GM18507 (cell line): ENCODE measurements at regions not wholly inside any gene's neighbourhood (a gene's known extent, or its start where the extent isn't known, plus 50 kb on each side); places are given as distances from the start of the nearest gene placed in this dataset.

Experiments
- DNase-seq: peaks from one replicate; pipeline ENCODE4 v3.0.0; 2011; ENCODE audit warnings: low read depth; ENCODE audit not compliant: insufficient read length; ENCODE audit errors: extremely low spot score
- FAIRE-seq: peaks from 2 replicates; lab custom pipeline; 2011; peaks lifted over from hg19 to GRCh38; lab: Jason Lieb, UNC

DNA sequence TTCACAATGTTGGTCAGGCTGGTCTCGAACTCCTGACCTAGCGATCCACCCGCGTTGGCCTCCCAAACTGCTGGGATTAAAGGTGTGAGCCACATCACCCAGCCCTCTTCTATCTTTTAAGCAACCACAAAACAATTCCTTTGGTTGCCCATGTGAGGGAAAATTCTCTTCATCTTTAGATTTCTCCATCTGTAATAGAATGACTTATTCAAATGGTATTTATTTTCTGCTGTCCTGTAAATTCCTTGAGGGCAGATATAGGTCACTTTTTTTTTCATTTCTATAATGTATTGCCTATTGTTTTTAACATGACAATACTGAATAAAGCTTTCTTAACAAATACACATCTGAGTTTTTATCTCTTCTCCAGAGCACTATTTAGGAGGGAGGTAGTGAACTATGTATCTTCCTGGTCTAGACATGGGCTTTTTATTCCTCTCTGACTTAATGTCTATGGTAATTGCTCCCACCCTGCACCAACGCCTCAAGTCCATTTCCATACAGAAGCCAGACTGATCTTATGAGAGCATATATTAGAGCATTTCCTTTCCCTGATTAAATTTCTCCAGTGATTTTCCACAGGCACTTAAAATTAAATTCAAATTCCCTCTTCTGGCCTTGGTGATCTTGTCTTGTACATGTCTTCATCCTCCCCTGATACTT, 595.6 kb downstream of the CAAP1 start:
- DNase-seq: no peak
- FAIRE-seq: no peak

DNA sequence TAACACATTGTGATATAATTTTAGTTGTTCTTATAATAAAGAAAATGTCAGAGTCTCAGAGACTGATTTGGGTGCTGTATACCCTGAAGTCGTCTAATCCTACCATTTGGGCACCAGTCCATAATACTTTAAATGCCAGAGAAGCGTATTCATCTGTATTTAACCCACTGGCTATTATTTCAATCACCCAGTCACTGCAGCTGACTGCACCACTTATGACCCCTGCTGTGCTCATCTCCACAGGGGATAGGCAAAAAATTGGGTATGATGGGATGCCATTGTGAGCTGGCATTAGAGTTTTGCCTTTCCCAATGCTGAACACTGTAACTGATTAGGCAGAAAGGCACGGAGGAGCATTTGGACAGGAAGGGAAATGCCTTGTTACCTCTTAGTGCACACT, 599.7 kb downstream of the CAAP1 start:
- DNase-seq (no peak), FAIRE-seq (no peak)

DNA sequence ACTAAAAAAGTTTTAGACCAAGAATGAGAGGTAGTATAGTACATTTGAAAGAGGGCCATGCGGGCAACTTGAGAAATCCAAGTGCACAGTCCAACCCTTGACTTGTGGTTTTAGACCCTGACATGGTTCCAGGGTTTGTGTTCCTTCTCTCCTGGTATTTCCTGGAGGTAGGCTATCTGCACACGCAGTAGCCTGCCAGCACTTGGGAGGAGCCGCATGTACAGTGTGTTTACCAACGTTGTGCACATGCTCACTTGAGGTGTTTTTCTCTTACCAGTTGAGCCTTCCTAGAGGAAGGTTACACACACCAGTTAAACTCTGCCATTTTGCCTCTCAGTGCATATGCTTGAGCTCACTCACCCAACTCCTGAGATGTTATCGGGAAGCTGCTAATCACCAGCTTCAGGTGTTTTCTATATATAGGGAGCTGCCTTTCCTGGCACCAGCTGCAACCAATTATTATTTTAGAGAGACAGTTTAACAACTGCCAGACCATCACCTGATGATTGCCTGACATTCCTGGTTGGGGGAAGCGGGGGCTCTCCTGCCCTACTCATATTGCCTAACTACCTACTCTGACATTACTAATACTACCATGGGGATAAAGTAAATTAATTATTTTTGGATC, 593.4 kb upstream of the TUSC1 start:
- FAIRE-seq (no peak), DNase-seq (no peak)

DNA sequence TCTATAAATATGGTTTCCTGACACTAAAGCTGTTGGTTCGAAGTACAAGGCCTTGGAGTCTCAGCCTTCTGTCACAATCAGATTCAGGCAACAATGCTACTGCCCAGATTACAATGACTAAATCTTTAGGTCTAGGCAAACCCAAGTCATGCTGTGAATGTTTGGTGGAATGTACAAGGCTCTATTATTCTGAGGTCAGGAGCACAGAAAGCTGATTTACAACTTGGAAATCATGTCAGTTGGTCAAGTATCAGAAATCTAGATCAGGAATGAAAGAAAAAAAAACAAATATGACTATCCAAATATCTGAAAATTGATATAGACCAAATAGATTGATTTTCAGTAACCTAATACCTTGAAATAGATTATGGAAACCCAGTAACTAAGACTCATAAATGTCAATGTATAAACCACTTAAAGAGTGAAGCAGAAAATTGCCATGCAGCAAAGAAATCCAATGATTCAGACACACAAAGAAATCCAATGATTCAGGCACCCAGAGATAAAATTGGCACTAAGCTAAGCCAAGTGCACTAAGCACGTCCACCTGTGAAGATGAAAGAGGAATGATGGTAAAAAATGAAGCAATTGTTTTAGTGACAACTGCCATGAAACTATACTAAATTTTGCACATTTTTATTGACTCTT, 588.0 kb upstream of the TUSC1 start:
- DNase-seq (no peak), FAIRE-seq (no peak)

DNA sequence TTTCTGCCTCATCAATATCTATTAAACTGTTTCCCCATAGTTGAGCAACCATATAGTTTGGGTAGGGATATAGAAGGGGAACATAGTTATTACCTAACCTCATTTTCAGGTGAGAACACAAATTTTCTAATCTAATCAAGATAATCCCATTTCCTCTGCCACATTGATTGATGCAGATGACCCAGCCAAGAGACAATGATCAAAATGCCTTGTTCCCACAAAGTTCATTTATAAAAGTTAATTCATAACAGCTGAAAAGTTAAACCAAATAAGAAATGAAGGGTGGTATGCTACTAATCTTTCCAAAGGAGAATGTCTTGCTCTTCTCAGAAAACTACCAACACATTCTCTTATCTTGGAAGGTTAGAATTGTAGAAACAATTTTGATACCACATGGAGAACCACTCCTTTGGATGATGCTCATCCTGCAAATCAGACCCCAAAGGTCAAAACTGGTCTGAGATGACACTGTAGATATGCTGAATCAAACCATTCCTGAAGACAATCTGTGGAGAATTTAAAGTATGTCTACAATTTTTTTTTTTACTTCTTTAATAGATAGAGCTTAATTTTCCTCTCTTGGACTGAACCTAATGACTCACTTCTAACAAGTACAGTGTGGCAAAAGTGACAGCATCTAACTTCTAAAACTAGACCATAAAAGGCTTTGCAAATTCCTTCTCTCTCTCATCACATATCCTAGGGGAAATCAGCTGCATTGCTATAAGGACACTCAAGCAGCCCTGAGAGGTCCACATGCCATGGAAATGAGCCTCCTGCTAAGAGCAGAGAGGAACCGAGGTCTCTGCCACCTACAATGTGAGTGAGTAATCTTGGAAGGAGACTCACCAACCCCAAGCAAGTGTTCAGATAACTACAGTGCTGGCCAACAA, 586.7 kb upstream of the TUSC1 start:
- FAIRE-seq (no peak), DNase-seq (no peak)

DNA sequence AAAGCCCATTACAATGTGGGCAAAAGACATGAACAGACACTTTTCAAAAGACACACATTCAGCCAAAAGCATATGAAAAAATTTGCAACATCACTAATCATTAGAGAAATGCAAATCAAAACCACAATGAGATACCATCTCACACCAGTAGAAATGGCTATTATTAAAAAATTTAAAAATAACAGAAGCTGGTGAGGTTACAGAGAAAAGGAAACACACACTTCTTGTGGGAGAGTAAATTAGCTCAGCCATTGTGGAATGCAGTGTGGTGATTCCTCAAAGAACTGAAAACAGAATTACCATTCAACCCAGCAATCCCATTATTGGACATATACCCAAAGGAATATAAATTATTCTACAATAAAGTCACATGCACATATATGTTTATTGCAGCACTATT, 585.2 kb upstream of the TUSC1 start:
- DNase-seq (no peak), FAIRE-seq (no peak)

DNA sequence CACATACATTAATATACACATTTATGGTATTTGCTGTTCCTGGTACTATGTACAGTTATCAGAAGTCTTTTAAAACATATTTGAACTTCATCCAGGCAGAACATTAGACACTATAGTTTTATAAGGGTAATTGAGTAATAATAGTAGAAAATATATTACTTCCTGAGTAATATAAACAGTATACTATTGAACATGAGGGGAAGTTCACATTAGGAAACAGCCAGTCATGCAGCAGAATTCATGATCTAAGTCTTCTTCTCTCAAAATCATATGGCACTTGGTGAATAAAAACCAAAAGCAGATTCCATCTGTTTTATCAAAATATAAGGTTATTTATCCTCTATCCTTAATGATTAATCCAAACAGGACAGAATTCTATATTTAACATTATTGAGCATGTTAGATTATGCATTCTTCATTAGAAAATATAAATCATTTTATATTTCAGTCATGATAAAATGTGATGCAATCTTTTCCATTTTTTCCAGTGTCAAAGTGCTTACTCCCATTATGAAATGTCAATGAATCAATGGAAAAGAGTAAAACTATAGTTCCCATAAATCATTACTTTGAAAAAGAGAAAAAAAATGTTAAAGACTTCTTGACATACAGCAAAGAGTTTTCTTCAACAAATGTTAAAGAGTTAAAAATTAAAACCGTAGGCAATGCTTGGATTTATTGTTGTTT, 584.3 kb upstream of the TUSC1 start:
- no peak for FAIRE-seq
- DNase-seq: no peak

DNA sequence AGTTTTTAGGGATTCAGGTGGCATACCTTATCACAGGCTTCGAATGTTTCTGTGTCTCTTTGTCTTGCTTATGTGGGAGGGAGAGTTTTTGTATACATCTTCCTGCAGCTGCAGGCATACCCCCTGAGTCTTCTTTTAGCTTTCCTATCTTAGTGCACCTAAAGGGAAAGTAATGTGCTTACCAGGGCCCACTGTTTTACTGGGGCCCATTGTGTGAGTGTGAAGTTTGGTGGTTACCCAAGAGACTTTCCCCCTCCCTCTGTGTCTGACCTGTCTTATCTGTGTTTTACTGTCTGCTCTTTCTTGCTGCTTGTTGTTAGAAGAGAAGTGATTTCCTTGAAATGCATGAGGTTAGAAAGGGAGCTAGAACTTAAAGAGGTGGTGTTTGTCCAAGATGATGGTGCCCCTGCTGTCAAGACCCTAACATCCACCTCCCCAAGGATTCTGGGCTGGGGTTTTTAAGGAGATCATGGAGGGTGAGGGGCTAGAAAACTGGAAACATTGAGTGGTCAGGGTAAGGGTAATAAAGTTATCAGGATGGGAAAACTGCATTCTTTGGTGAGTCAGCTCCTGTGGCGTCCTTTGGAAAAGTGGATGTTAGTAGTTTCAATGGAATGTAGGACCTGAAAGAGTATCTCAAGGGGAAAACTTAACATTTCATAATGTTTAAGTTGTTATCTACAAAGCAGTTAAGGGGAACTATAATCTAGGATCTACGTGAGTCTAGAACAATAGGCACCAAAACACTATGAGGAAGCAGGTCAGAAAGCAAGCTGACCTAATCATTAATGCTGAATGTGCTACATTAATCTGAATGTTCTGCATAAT, 583.5 kb upstream of the TUSC1 start:
- FAIRE-seq: no peak
- no peak for DNase-seq

DNA sequence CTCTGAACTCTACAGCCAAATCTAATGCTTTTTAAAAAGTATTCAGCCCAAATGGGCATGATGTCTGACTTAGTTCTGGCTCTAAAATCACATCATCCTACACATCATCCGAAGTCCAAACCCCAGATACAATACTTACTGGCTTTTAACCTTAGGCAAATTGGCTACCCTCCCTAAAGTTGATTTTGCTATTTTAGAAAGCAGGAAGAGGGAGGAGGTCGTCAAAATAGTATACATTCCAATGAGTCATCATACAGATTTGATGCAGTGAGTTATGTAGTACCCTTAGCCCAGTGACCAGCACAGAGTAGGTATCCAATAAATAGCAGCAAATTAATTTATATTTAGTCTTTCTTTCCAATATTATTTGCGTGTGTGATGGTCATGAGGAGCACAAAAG, 582.0 kb upstream of the TUSC1 start:
- no peak for FAIRE-seq
- DNase-seq: no peak

DNA sequence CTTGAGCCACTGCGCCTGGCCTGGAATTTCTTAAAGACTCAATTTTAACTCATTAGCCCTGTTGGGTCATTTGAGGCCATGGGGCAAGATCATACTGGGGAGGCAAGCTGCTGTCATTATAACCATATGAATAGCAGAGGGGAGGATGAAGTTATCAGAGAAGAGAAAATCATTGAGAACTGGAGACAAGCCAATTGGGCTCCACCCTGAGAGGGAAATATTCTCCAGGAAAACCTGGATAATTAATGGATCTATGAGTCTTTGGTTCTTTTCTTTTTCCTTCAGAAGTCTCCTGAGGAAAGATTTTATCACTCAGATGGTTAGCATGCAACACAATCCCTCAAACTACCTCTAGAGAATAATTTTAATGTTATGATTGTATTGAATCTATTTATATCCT, 569.6 kb upstream of the TUSC1 start:
- FAIRE-seq (no peak), DNase-seq (no peak)

DNA sequence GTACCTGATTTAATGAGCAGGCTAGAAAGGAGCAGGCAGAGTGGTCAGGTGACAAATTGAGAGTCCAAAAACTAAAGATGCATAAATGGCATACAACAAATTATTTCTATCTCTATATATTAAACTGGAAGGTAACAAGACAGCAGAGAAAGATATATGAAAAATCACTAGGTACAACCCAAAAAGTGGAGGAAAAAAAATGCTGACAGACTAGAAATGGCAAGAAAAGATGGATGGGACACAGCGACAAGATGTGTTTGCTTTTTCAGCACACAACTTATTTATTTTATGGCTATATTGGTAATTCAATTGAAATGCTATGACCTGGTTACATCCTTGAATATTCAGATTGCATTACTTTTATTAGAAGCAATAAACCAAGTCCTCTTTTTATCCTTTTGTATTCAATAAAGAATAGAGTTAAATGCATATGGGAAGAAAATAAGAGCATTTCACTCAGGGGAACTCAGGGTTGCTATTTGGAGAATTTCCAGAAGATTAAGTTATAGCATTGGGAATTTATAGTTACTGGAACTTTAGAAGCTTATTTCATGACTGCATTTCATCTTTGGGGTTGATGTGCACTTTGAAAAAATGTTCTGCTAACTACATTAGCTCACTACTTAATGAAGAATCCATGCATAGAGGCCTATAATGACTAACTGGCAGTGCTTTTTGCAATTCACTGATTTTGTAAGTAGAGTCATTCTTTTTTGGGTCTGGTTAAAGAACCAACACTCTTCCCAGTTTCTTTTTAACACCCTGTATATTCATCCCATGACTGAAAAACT, 566.6 kb upstream of the TUSC1 start:
- no peak for DNase-seq
- no peak for FAIRE-seq

DNA sequence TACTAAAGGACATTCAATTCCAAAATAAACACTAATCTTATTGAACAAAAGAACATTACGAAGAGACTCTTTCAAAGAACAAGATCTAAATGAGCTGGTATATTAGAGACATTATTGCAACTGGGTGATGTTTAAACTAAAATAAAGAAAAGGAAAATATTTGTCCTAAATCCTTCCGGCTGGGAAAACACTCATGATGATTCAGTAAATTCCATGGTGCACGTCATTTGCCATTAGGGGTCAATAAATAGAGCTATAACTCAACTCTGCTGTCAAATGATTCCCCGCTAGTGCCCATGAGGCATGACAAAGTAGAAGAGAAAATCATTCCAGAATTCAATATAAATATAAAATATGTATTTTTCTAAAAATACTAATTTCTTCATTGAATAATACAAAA, 565.5 kb upstream of the TUSC1 start:
- DNase-seq (no peak), FAIRE-seq (no peak)

DNA sequence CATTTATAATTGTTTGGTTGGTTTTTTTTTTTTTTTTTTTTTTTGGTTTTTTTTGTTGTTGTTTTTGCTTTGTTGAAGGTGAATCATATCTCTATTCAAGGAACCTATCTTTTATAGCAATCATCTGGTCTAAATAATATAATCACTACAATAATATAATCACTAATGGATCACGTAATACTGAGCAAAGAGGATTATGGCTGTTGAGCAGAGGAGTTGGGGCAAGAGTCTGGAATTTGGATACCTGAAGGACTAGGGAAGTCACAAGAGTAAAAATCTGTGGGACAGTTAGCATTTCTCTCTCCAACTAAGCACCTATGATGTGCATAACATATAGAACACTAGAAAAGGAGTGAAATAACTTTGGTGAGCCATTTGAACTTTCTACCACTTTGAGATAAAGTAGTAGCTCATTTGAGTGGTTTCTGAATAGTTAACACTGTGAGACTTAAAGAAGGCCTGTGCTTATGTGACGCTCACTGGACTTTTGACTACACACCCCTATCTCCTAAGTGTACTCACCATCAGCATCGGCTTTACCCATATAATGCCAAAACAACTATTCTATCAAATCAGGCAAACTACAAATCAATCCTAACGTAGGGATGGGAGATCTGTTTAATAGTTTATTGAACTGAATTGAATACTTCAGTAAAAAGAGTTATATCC, 564.9 kb upstream of the TUSC1 start:
- DNase-seq (no peak), FAIRE-seq (no peak)

DNA sequence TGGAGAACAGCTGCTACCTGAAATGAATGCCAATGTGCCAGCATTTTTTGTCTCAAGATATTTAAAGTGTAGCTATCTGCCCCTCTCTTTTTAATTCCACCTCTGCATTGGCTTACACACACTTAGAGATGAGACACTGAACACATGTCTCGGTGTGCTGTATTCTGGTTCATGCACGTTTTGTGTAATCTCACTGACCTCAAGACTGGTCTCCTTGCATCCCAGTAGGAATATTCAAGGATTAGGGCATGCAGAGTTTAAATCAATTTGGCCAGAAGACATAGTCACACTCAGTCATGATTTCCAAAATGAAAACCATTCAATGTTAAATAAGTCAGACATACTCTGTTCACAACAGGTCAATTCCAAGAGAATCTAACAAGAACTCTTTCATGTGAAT, 561.8 kb upstream of the TUSC1 start:
- FAIRE-seq (no peak), DNase-seq (no peak)

DNA sequence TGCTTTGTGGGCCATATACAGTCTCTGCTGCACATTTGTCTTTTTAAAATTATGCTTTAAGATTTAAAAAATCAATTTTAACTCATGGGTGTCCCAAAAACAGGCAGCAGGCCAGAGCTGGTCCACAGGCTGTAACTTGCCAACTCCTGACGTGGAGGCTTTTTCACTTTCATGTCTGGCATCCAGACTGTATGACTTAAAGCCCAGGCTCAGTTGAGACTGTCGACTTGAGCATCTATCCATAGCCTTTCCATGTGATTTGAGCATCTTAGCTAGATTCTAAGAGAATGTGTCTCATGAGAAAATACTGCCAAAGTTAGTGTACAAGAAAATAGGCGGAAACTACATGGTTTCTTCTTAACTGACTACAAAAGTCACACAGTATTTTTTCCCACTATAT, 559.0 kb upstream of the TUSC1 start:
- DNase-seq (no peak), FAIRE-seq (no peak)

DNA sequence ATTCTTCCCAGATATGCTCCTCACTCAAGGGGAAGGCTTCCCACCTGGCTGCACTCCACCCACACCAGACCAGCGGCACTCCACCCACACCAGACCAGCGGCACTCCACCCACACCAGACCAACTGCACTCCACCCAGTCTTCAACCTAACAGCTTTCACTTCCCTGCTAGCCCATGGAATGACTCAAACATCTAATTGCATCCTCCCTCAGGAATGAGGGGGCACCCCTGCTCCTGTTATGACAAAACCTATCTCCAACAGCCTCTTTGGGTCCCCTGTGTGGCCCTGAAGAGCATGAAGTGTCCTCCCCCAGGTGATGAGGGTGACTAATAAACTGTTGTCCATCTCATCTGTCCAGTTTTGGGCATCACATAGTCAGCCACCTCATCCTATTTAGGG, 556.6 kb upstream of the TUSC1 start:
- FAIRE-seq (no peak), DNase-seq (no peak)

DNA sequence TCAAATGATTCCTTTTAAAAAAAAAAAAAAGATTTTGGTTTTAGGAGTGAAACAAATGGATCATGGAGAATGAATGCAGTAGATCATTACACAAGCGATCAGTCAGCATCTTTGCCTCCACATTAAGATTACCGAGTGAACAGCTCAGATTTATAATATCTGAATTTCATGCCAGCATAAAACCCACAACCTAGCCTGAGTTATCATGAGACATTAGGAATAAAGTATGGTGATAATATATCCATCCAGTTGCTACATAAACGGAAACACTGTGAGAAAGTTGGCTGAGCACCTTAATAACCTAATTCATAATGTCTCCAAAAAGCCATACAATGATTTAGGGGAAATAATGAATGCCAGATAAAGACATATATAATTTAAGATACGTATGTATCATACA, 553.1 kb upstream of the TUSC1 start:
- FAIRE-seq (no peak), DNase-seq (no peak)
